Activated CD4-positive, alpha-beta T cell treated with anti-CD3 and anti-CD28 coated beads, Interleukin-2, amount 10 ng/mL, durations not matched to agents 7 days and 5 days (primary cell): ENCODE measurements at regions not wholly inside any gene's neighbourhood (a gene's known extent, or its start where the extent isn't known, plus 50 kb on each side); places are given as distances from the start of the nearest gene placed in this dataset.
A peak's percentile ranks its signal among the peaks of the same experiment; 100 is the strongest.

Source experiments
- CTCF ChIA-PET: fragments of 350-600 bp; sonication (Branson Sonifier 250); formaldehyde crosslinking; loops from one replicate; lab custom pipeline; 2021; ENCODE audit warnings: antibody characterized with exemption; lab: Charles Lee
- POLR2A ChIA-PET: fragments of 350-600 bp; sonication (Branson Sonifier 250); formaldehyde crosslinking; loops from one replicate; lab custom pipeline; 2021; ENCODE audit warnings: antibody characterized with exemption; lab: Charles Lee
- DNase-seq: peaks from one replicate; pipeline ENCODE4 v3.0.0-alpha.2; 2020
- H3K27ac Mint-ChIP-seq: one replicate; pipeline ENCODE4 v1.8.0; 2021; ENCODE audit warnings: mild to moderate bottlenecking, moderate library complexity, mixed read lengths
- H3K27me3 Mint-ChIP-seq: one replicate; pipeline ENCODE4 v1.8.0; 2021; ENCODE audit warnings: mixed read lengths
- H3K36me3 Mint-ChIP-seq: one replicate; pipeline ENCODE4 v1.8.0; 2021; ENCODE audit warnings: low read depth, mixed read lengths
- H3K4me1 Mint-ChIP-seq: one replicate; pipeline ENCODE4 v1.8.0; 2021; ENCODE audit warnings: mixed read lengths
- H3K4me3 Mint-ChIP-seq: one replicate; pipeline ENCODE4 v1.8.0; 2021; ENCODE audit warnings: mild to moderate bottlenecking, moderate library complexity, mixed read lengths
- H3K9me3 Mint-ChIP-seq: one replicate; pipeline ENCODE4 v1.8.0; 2021; ENCODE audit warnings: mixed read lengths

GRCh38 chrX:20438871-20439526 is 172.3 kb upstream of the RPS6KA3 start:
- Mint-ChIP-seq H3K36me3 (peaks cover 12% of the 10 kb centered on the region), H3K4me3 (no peak overlapping the region), H3K27ac (no peak overlapping the region), H3K4me1 (peaks cover 61% of the 10 kb centered on the region), H3K27me3 (peaks cover 2% of the 10 kb centered on the region), H3K9me3 (peaks cover 3% of the 10 kb centered on the region)
- no peak for DNase-seq
- CTCF ChIA-PET, result interaction anchor here (1.4 to 5.2 kb wide), 3 partner anchors 24 to 534 kb away, joined by 3 to 19 read pairs (median 4); no protein-coding TSS in a partner anchor
- POLR2A ChIA-PET, result no interaction called here

DNA sequence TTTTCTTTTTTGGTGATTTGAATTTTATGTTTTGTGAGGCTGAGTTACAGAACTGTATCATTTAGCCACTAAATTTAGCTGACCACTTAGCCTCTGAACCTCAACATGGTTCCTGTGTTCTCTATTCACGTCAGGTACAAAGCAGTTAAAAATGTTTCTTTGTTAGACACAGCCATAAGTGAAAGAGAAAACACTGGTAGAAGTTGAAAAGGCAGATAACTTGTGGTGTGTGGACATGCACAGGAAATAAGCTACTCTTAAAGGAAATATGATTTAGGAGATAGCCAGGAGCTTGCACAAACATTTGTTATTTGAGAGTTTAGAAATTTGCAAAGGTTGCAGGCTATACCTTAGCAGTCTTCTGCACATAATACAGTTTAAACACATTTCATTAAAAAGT is 171.0 kb upstream of the RPS6KA3 start:
- H3K27ac Mint-ChIP-seq, result peak overlapping the region; percentile 97
- no peaks in the 10 kb centered on the region for H3K27me3 Mint-ChIP-seq

DNA sequence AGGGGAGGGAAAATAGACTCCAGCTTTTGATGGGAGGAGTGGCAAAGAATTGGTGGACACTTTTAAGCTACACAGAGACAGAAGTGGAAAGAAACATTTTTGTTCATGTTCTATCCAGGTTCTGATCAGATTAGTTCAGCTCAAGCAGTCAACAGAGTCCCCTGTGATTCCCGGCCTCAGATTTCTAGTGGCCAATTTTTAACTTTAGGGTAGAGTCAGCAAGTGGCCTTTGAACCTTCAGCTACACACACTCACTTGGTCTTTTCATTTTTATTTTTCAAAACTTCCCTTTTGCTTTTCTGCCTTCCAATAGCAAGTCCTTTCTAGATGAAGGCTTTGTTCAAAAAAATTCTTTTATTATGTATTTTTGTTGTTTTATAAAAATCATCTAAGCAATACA is 169.2 kb upstream of the RPS6KA3 start:
- no peak for DNase-seq
- ChIA-PET POLR2A (no interaction called here), CTCF (interaction anchor here (0.9 to 5.2 kb wide), 3 partner anchors 13 to 58 kb away, joined by 3 to 19 read pairs (median 3); no protein-coding TSS in a partner anchor)
- peaks cover 61% of the 10 kb centered on the region for H3K4me1 Mint-ChIP-seq
- peaks cover 15% of the 10 kb centered on the region for H3K36me3 Mint-ChIP-seq
- H3K27ac Mint-ChIP-seq, result no peak overlapping the region
- no peak overlapping the region for H3K4me3 Mint-ChIP-seq
- H3K9me3 Mint-ChIP-seq, result peaks cover 3% of the 10 kb centered on the region
- H3K27me3 Mint-ChIP-seq, result no peaks in the 10 kb centered on the region

More for the DNA sequence above, 171.0 kb upstream of the RPS6KA3 start:
- Mint-ChIP-seq H3K4me1 (peaks cover 68% of the 10 kb centered on the region), H3K36me3 (peaks cover 15% of the 10 kb centered on the region), H3K9me3 (peaks cover 3% of the 10 kb centered on the region), H3K4me3 (peak overlapping the region; percentile 54)
- ChIA-PET CTCF (interaction anchor here (1.1 to 5.2 kb wide), 5 partner anchors 9 to 268 kb away, joined by 3 to 19 read pairs (median 4); no protein-coding TSS in a partner anchor), POLR2A (interaction anchor here (0.7 kb wide), 1 partner anchor 78 kb away, joined by 4 read pairs; no protein-coding TSS in a partner anchor)
- peak; percentile 20 for DNase-seq

DNA sequence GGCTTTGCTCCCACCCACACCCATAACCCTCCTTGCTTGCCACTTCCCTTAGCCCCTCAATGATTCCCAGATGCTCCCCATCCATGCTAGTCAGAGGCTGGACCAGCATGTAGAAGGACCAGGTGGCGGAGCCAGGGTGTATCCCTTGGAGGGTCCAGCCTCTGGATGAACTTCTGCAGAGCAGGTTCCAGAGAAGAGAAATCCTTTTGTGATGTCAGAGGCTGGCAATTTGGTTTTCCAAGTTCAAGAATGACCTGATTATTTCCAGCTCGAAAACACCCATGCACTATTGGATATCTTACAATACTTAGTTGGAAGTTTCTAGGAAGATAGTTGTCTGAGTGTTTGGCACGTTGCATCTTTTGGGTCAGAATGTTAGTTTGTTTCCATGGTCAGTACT is 168.3 kb upstream of the RPS6KA3 start:
- no peak overlapping the region for H3K4me3 Mint-ChIP-seq
- DNase-seq, result no peak
- CTCF ChIA-PET, result interaction anchor here (0.9 to 5.2 kb wide), 3 partner anchors 12 to 57 kb away, joined by 3 to 19 read pairs (median 3); no protein-coding TSS in a partner anchor
- H3K9me3 Mint-ChIP-seq, result peaks cover 3% of the 10 kb centered on the region
- no peaks in the 10 kb centered on the region for H3K27me3 Mint-ChIP-seq
- POLR2A ChIA-PET, result no interaction called here
- H3K36me3 Mint-ChIP-seq, result peaks cover 11% of the 10 kb centered on the region
- peaks cover 53% of the 10 kb centered on the region for H3K4me1 Mint-ChIP-seq
- H3K27ac Mint-ChIP-seq, result no peak overlapping the region

DNA sequence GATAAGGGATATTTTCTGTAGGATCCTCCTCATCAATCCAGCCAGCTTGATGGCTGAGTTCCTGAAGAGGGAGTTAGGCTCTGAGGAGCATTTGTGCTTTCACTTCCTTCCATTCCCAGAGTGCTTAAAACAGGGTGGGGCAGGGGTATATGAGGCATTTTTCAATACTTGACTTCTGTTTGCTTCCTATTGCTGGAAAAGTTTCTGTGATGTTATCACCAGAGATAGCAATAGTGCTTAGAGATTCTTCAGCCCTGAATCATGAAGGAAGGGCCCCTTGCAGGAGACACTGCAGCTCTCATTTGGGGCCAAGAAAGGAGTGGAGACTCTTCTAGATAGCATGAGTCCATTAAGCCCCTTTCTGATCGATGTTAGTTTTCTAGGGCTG is 166.7 kb upstream of the RPS6KA3 start:
- Mint-ChIP-seq H3K4me1 (peaks cover 48% of the 10 kb centered on the region), H3K27me3 (no peaks in the 10 kb centered on the region), H3K36me3 (peaks cover 11% of the 10 kb centered on the region), H3K9me3 (peaks cover 3% of the 10 kb centered on the region), H3K4me3 (no peak overlapping the region), H3K27ac (peak overlapping the region; percentile 87)
- no peak for DNase-seq
- ChIA-PET POLR2A (no interaction called here), CTCF (interaction anchor here (1.2 to 2.0 kb wide), 2 partner anchors 11 to 13 kb away, joined by 3 to 5 read pairs; no protein-coding TSS in a partner anchor)

DNA sequence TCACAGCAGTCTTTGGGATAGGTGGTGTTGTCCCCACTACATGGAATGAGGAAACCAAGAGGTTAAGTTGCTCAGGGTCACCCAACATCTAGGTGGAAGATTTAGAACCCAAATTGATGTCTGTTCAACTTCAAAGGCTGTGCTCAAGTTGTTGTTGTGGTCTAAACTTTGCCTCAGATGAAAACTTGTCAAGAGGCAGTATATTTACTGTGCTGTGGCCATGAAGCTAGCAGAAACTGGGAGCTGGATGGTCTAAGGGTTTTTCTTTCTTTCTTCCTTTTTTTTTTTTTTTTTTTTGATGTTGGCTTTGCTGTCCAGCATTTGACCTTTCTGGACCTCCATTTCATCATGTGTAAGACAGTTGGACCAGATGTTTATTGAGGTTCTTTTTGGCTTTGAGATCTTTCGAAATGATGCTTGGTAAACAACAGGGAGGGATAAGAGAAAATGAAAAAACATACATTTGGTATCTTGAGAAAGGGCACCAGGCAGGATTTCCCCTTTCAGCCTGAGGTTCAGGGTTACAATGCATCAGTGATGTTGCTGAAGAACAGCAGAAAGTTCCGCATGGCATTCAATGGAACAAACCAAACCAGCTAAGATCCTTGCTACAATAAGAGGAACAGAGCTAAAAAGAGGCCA is 166.2 kb upstream of the RPS6KA3 start:
- Mint-ChIP-seq H3K27ac (peak overlapping the region; percentile 87), H3K4me3 (no peak overlapping the region), H3K27me3 (no peaks in the 10 kb centered on the region), H3K9me3 (peaks cover 3% of the 10 kb centered on the region), H3K36me3 (peaks cover 11% of the 10 kb centered on the region), H3K4me1 (peaks cover 43% of the 10 kb centered on the region)
- ChIA-PET CTCF (interaction anchor here (1.0 to 2.0 kb wide), 3 partner anchors 11 to 18 kb away, joined by 3 to 5 read pairs (median 4); no protein-coding TSS in a partner anchor), POLR2A (no interaction called here)
- no peak for DNase-seq

GRCh38 chrX:20432048-20432447 is 165.3 kb upstream of the RPS6KA3 start:
- H3K27ac Mint-ChIP-seq, result no peak overlapping the region
- H3K9me3 Mint-ChIP-seq, result peaks cover 3% of the 10 kb centered on the region
- CTCF ChIA-PET, result interaction anchor here (1.0 to 2.0 kb wide), 2 partner anchors 10 to 17 kb away, joined by 4 to 5 read pairs; no protein-coding TSS in a partner anchor
- H3K4me3 Mint-ChIP-seq, result no peak overlapping the region
- peaks cover 9% of the 10 kb centered on the region for H3K36me3 Mint-ChIP-seq
- POLR2A ChIA-PET, result no interaction called here
- peaks cover 35% of the 10 kb centered on the region for H3K4me1 Mint-ChIP-seq
- no peaks in the 10 kb centered on the region for H3K27me3 Mint-ChIP-seq
- no peak for DNase-seq

DNA sequence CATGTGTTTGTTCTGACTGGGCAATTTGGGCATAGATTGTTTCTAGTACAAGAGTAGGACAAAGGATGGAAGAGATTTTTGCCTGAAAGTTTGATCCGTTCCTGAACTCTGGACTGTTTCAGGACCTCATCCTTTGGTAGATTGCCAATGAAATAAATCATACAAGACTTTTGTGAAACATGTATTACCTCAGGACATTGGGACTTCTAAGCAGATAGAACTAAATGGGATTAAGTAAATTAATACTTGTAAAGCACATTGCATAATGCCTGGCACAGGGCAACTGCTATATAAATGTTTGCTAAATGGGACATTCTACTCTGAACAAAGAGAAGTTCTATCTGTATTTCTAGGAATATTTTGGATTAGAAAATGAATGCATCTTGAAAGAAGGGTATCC is 164.8 kb upstream of the RPS6KA3 start:
- Mint-ChIP-seq H3K36me3 (peaks cover 9% of the 10 kb centered on the region), H3K4me1 (peaks cover 31% of the 10 kb centered on the region), H3K27me3 (no peaks in the 10 kb centered on the region), H3K9me3 (peaks cover 3% of the 10 kb centered on the region), H3K27ac (no peak overlapping the region), H3K4me3 (no peak overlapping the region)
- ChIA-PET POLR2A (no interaction called here), CTCF (interaction anchor here (2.0 kb wide), 1 partner anchor 9 kb away, joined by 5 read pairs; no protein-coding TSS in a partner anchor)
- DNase-seq, result no peak

DNA sequence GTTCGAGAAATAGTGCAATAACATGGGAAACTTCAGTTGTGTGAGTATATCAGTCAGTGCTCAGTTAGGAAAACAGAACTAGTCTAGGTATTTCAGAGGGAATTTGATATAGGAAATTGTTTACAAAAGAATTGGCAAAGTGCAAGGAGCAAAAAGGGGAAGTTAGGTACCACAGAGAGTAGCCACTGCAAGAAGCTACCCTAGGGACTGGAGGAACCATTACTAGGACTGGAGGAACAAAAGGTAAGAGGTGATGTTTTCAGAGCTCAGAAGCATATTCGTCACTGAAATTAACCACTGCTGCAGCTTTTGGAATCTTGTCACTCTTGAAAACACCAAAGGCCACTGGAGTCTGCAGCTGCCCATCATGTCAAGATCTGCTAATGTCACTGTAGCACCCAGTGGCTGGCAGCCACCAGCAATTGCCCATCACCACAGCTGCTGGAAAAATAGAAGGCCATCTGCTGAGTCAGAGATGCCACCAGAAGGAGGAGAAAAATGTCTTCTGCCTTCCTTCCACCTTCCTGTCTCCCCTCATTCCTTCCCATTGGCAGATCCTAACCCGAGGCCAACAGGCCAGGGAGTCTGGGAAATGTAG is 160.6 kb upstream of the RPS6KA3 start:
- Mint-ChIP-seq H3K4me1 (peaks cover 5% of the 10 kb centered on the region), H3K4me3 (no peak overlapping the region), H3K9me3 (no peaks in the 10 kb centered on the region), H3K27me3 (no peaks in the 10 kb centered on the region), H3K36me3 (no peaks in the 10 kb centered on the region), H3K27ac (no peak overlapping the region)
- no peak for DNase-seq
- ChIA-PET POLR2A (no interaction called here), CTCF (interaction anchor here (0.8 to 1.5 kb wide), 2 partner anchors 8 to 11 kb away, joined by 3 read pairs; no protein-coding TSS in a partner anchor)

- ChIA-PET CTCF (interaction anchor here (1.1 to 1.5 kb wide), 2 partner anchors 11 to 14 kb away, joined by 3 to 5 read pairs; no protein-coding TSS in a partner anchor), POLR2A (no interaction called here)
- no peak overlapping the region for H3K4me3 Mint-ChIP-seq
- H3K27me3 Mint-ChIP-seq, result no peaks in the 10 kb centered on the region
- no peaks in the 10 kb centered on the region for H3K9me3 Mint-ChIP-seq
- H3K4me1 Mint-ChIP-seq, result peaks cover 17% of the 10 kb centered on the region
- H3K27ac Mint-ChIP-seq, result no peak overlapping the region
- H3K36me3 Mint-ChIP-seq, result peaks cover 2% of the 10 kb centered on the region
- DNase-seq, result no peak
Observed at GRCh38 chrX:20421697-20422096, 155.0 kb upstream of the RPS6KA3 start.

DNA sequence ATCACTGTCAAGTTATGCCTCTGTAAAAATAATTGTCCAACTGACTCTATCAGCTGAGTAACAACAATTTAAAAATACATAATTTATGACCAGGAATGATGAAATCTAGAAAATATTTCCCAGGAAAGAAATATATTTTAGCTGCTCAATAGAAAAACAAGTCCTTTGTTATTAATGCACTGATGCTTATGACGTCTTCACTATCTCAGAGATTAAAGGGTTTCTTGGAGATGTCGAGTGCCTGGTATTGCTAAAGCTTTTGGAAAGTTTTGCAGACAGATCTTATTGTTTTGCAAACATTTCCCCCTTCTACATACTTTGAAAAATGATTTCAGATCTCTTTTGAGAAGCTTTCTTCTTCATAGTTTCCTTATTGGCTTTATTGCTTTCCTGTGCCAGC is 154.6 kb upstream of the RPS6KA3 start:
- ChIA-PET CTCF (interaction anchor here (1.1 kb wide), 1 partner anchor 14 kb away, joined by 3 read pairs; no protein-coding TSS in a partner anchor), POLR2A (no interaction called here)

GRCh38 chrX:20420058-20420457 is 153.3 kb upstream of the RPS6KA3 start:
- Mint-ChIP-seq H3K36me3 (peaks cover 2% of the 10 kb centered on the region), H3K4me1 (peaks cover 17% of the 10 kb centered on the region), H3K27ac (no peak overlapping the region), H3K27me3 (no peaks in the 10 kb centered on the region), H3K9me3 (peaks cover 2% of the 10 kb centered on the region), H3K4me3 (no peak overlapping the region)
- DNase-seq, result no peak
- ChIA-PET POLR2A (no interaction called here), CTCF (interaction anchor here (1.3 kb wide), 1 partner anchor 23 kb away, joined by 3 read pairs; no protein-coding TSS in a partner anchor)

More for the DNA sequence above, 154.6 kb upstream of the RPS6KA3 start:
- no peak overlapping the region for H3K27ac Mint-ChIP-seq
- H3K27me3 Mint-ChIP-seq, result no peaks in the 10 kb centered on the region
- DNase-seq, result no peak
- peaks cover 17% of the 10 kb centered on the region for H3K4me1 Mint-ChIP-seq
- no peaks in the 10 kb centered on the region for H3K9me3 Mint-ChIP-seq
- H3K36me3 Mint-ChIP-seq, result peaks cover 2% of the 10 kb centered on the region
- H3K4me3 Mint-ChIP-seq, result no peak overlapping the region
